ENCODE measurements at regions not wholly inside any gene's neighbourhood (a gene's known extent, or its start where the extent isn't known, plus 50 kb on each side); places are given as distances from the start of the nearest gene placed in this dataset.
"Not testable (repeated sequence)": the region's sequence is repeated elsewhere in the genome, so short reads cannot be mapped to it uniquely, and the experiment has no call there.

GRCh38 chr11:115980337-115981103 is 476.3 kb upstream of the CADM1 start:
- Histone ChIP-seq H3K9me3 (ENCODE audit: low read depth) (no peaks in the 10 kb centered on the region), H3K4me1 (ENCODE audit: insufficient read depth) (no peaks in the 10 kb centered on the region), H3K9ac (no peak overlapping the region), H3K36me3 (ENCODE audit: low read depth) (no peaks in the 10 kb centered on the region), H3K9me2 (ENCODE audit: insufficient read depth) (no peaks in the 10 kb centered on the region), H3K79me2 (ENCODE audit: insufficient read depth) (no peaks in the 10 kb centered on the region), H3K27ac (no peak overlapping the region), H3K4me3 (no peak overlapping the region), H3K4me2 (ENCODE audit: unreplicated experiment) (no peak overlapping the region), H3K27me3 (replicated peaks; ENCODE audit: insufficient read depth) (no peaks in the 10 kb centered on the region), H2AFZ (no peak overlapping the region), H3F3A (ENCODE audit: insufficient read depth) (no peaks in the 10 kb centered on the region), H4K20me1 (ENCODE audit: insufficient read depth) (no peaks in the 10 kb centered on the region)
- 10 to 15% methylated on average over 14 of the region's 14 CpGs for WGBS, 2 experiments (ENCODE audit: low coverage in 1 of 2, low lambda C conversion rate in 2 of 2, missing lambda C conversion rate in 2 of 2)
- no peak for DNase-seq
- in situ Hi-C loops (cut with MboI): no loop called here
- TF ChIP-seq EZH2phosphoT487 (IDR thresholded peaks at IDR 0.05; ENCODE audit: insufficient read depth, low read depth): no peak
- TF ChIP-seq EZH2 (IDR thresholded peaks at IDR 0.05; ENCODE audit: insufficient read depth, poor library complexity, severe bottlenecking): no peak

GRCh38 chr11:115974703-115975102 is 470.5 kb upstream of the CADM1 start:
- no peak overlapping the region for H3K9ac ChIP-seq
- no peaks in the 10 kb centered on the region for H3K9me2 ChIP-seq (ENCODE audit: insufficient read depth)
- in situ Hi-C loops (cut with MboI): no loop called here
- H3F3A ChIP-seq (ENCODE audit: insufficient read depth): no peaks in the 10 kb centered on the region
- no peak overlapping the region for H3K4me2 ChIP-seq (ENCODE audit: unreplicated experiment)
- WGBS, 2 experiments (ENCODE audit: low coverage in 1 of 2, low lambda C conversion rate in 2 of 2, missing lambda C conversion rate in 2 of 2): 17 to 25% methylated on average over 1 of the region's 1 CpG
- no peak for TF ChIP-seq EZH2phosphoT487 (IDR thresholded peaks at IDR 0.05; ENCODE audit: insufficient read depth, low read depth)
- no peak for TF ChIP-seq EZH2 (IDR thresholded peaks at IDR 0.05; ENCODE audit: insufficient read depth, poor library complexity, severe bottlenecking)
- H3K27ac ChIP-seq: no peak overlapping the region
- no peak overlapping the region for H2AFZ ChIP-seq
- H3K9me3 ChIP-seq (ENCODE audit: low read depth): no peaks in the 10 kb centered on the region
- no peaks in the 10 kb centered on the region for H3K4me1 ChIP-seq (ENCODE audit: insufficient read depth)
- H3K36me3 ChIP-seq (ENCODE audit: low read depth): no peaks in the 10 kb centered on the region
- no peaks in the 10 kb centered on the region for H3K27me3 ChIP-seq (replicated peaks; ENCODE audit: insufficient read depth)
- H3K79me2 ChIP-seq (ENCODE audit: insufficient read depth): no peaks in the 10 kb centered on the region
- no peak overlapping the region for H3K4me3 ChIP-seq
- H4K20me1 ChIP-seq (ENCODE audit: insufficient read depth): no peaks in the 10 kb centered on the region
- DNase-seq: no peak

GRCh38 chr11:115967203-115967602 is 463.0 kb upstream of the CADM1 start:
- 47% methylated on average over 8 to 9 of the region's 9 CpGs for WGBS, 2 experiments (ENCODE audit: low coverage in 1 of 2, low lambda C conversion rate in 2 of 2, missing lambda C conversion rate in 2 of 2)

GRCh38 chr11:115965767-115966504 is 461.7 kb upstream of the CADM1 start:
- in situ Hi-C loops (cut with MboI): no loop called here
- Histone ChIP-seq H4K20me1 (ENCODE audit: insufficient read depth) (no peaks in the 10 kb centered on the region), H3K4me1 (ENCODE audit: insufficient read depth) (no peaks in the 10 kb centered on the region), H3K27ac (no peak overlapping the region), H3K36me3 (ENCODE audit: low read depth) (no peaks in the 10 kb centered on the region), H3K27me3 (replicated peaks; ENCODE audit: insufficient read depth) (no peaks in the 10 kb centered on the region), H3K4me2 (ENCODE audit: unreplicated experiment) (no peak overlapping the region), H3K9ac (no peak overlapping the region), H3K9me3 (ENCODE audit: low read depth) (no peaks in the 10 kb centered on the region), H3K79me2 (ENCODE audit: insufficient read depth) (no peaks in the 10 kb centered on the region), H3K9me2 (ENCODE audit: insufficient read depth) (no peaks in the 10 kb centered on the region), H3K4me3 (no peak overlapping the region), H3F3A (ENCODE audit: insufficient read depth) (no peaks in the 10 kb centered on the region), H2AFZ (no peak overlapping the region)
- WGBS, 2 experiments (ENCODE audit: low coverage in 1 of 2, low lambda C conversion rate in 2 of 2, missing lambda C conversion rate in 2 of 2): 21 to 26% methylated on average over 13 of the region's 13 CpGs
- TF ChIP-seq EZH2 (IDR thresholded peaks at IDR 0.05; ENCODE audit: insufficient read depth, poor library complexity, severe bottlenecking) (no peak), EZH2phosphoT487 (IDR thresholded peaks at IDR 0.05; ENCODE audit: insufficient read depth, low read depth) (no peak)
- DNase-seq: no peak

More at GRCh38 chr11:115967203-115967602, 463.0 kb upstream of the CADM1 start:
- H3K4me3 ChIP-seq; H4K20me1 ChIP-seq (ENCODE audit: insufficient read depth); H3K4me2 ChIP-seq (ENCODE audit: unreplicated experiment); H3K4me1 ChIP-seq (ENCODE audit: insufficient read depth); H3F3A ChIP-seq (ENCODE audit: insufficient read depth); H3K27me3 ChIP-seq (replicated peaks; ENCODE audit: insufficient read depth); H3K9me2 ChIP-seq (ENCODE audit: insufficient read depth); H3K27ac ChIP-seq; in situ Hi-C loops (cut with MboI); H2AFZ ChIP-seq; H3K9ac ChIP-seq; H3K79me2 ChIP-seq (ENCODE audit: insufficient read depth); DNase-seq; H3K36me3 ChIP-seq (ENCODE audit: low read depth); H3K9me3 ChIP-seq (ENCODE audit: low read depth): not testable (repeated sequence)

All from GM23248 (cell line).